ENCODE measurements at regions not wholly inside any gene's neighbourhood (a gene's known extent, or its start where the extent isn't known, plus 50 kb on each side); places are given as distances from the start of the nearest gene placed in this dataset.

DNA sequence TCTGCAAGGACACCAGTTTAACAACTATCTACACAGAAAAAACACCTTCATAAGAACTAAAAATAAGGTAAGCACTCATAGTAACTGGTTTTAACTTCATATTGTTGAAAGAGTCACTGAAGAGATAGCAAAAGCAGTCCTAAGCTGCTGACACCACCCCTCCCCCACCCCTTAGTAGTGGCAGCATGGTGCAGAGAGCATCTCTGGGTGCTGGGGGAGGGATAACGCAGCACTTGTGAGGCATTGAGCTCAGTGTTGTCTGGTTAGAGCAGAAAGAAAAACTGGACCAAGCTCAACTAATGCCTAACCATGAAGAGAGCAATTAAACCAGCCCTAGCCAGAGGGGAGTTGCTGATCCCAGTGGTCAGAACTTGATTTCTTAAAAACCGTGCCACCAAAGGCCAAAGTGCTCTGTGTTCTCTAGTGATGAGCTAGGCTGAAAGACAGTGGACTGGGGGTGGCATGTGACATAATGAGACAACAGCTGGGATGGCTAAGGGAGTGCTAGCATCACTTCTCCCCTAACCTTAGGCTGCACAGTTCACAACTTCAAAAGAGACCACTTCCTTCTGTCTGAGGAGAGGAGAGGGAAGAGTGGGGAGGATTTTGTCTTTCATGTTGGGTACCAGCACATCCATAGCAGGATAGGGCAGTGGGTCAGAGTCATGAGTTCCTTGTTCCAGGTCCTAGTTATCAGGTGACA is 669.3 kb downstream of the PDHA2 start:
- no peak for DNase-seq (ENCODE audit: low read depth)
- H3K4me3 ChIP-seq (ENCODE audit: low read length): no peak overlapping the region
- TF ChIP-seq, protein P1, sequence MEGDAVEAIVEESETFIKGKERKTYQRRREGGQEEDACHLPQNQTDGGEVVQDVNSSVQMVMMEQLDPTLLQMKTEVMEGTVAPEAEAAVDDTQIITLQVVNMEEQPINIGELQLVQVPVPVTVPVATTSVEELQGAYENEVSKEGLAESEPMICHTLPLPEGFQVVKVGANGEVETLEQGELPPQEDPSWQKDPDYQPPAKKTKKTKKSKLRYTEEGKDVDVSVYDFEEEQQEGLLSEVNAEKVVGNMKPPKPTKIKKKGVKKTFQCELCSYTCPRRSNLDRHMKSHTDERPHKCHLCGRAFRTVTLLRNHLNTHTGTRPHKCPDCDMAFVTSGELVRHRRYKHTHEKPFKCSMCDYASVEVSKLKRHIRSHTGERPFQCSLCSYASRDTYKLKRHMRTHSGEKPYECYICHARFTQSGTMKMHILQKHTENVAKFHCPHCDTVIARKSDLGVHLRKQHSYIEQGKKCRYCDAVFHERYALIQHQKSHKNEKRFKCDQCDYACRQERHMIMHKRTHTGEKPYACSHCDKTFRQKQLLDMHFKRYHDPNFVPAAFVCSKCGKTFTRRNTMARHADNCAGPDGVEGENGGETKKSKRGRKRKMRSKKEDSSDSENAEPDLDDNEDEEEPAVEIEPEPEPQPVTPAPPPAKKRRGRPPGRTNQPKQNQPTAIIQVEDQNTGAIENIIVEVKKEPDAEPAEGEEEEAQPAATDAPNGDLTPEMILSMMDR (conservative IDR thresholded peaks at IDR 0.05; ENCODE audit: low read length): no peak

- no peak overlapping the region for H3K4me3 ChIP-seq (ENCODE audit: low read length)
- TF ChIP-seq, protein P1 (conservative IDR thresholded peaks at IDR 0.05; ENCODE audit: low read length): no peak
- DNase-seq (ENCODE audit: low read depth): no peak
Observed at GRCh38 chr4:96519291-96519690, 679.4 kb downstream of the PDHA2 start.

- TF ChIP-seq, protein P1 (conservative IDR thresholded peaks at IDR 0.05; ENCODE audit: low read length): no peak
- H3K4me3 ChIP-seq (ENCODE audit: low read length): no peak overlapping the region
- DNase-seq (ENCODE audit: low read depth): no peak
Observed at GRCh38 chr4:96521046-96521536, 681.2 kb downstream of the PDHA2 start.

DNA sequence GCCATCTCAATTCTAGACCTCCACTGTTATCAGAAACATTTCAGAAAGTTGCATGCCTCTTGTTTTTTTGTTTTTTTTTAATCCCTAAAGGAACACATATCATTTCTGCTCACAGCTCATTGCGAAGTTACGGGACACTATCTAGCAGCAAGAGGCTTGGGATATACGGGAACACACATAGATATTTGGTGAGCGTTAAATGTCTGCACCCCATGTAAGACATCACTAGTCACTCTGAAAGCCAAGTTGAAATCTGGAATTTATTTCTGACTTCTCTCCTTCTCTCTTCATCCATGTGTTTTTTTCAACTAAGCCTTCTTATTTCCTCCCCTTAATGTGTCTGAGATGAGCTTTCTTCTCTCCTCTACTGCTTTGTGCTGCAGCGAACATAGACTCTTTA is 683.7 kb downstream of the PDHA2 start:
- H3K4me3 ChIP-seq (ENCODE audit: low read length): no peak overlapping the region
- no peak for DNase-seq (ENCODE audit: low read depth)
- TF ChIP-seq, protein P1 (conservative IDR thresholded peaks at IDR 0.05; ENCODE audit: low read length): no peak

DNA sequence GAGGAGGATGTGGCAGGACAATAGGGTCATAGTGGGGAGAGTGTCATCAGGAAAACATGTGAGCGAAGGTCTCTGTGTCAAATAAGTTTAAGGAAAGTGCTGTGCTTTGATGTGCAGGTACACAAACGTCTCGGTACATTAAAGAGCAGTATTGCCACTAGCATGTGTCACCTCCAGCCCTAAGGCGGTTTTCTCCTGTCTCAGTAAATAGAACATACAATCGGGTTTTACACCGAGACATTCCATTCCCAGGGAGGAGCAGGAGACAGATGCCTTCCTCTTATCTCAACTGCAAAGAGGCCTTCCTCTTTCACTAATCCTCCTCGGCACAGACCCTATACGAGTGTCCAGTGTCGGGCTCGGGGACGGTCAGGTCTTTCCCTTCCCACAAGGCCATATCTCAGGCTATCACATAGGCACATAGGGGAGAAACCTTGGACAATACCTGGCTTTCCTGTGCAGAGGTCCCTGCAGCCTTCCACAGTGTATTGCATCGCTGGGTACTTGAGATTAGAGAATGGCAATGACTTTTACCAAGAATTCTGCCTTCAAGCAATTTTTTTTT is 684.5 kb downstream of the PDHA2 start:
- DNase-seq (ENCODE audit: low read depth): no peak
- TF ChIP-seq, protein P1 (conservative IDR thresholded peaks at IDR 0.05; ENCODE audit: low read length): no peak
- no peak overlapping the region for H3K4me3 ChIP-seq (ENCODE audit: low read length)

- TF ChIP-seq, protein P1 (conservative IDR thresholded peaks at IDR 0.05; ENCODE audit: low read length): no peak
- no peak overlapping the region for H3K4me3 ChIP-seq (ENCODE audit: low read length)
- DNase-seq (ENCODE audit: low read depth): no peak
Observed at GRCh38 chr4:96525898-96526297, 686.0 kb downstream of the PDHA2 start.

DNA sequence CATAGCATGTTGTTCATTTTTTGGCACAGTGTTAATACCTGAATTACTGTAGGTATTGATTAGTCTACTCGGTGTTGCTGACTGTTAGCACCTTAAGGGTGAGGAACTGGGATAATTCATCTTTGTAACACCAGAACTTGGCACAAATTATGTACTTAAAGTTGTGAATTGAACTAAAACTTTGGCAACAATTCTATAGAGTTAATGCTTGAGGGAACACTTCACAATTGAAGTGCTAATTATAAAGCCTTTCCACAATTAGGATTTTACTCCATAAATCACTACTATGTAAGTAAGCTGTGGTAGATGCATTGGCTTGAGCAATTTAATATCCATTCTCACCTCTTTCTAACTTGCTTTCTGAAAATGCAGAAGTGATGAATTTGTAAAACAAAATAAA is 686.7 kb downstream of the PDHA2 start:
- TF ChIP-seq, protein P1 (conservative IDR thresholded peaks at IDR 0.05; ENCODE audit: low read length): no peak
- DNase-seq (ENCODE audit: low read depth): no peak
- H3K4me3 ChIP-seq (ENCODE audit: low read length): no peak overlapping the region
